ENCODE measurements at regions not wholly inside any gene's neighbourhood (a gene's known extent, or its start where the extent isn't known, plus 50 kb on each side); places are given as distances from the start of the nearest gene placed in this dataset.

DNA sequence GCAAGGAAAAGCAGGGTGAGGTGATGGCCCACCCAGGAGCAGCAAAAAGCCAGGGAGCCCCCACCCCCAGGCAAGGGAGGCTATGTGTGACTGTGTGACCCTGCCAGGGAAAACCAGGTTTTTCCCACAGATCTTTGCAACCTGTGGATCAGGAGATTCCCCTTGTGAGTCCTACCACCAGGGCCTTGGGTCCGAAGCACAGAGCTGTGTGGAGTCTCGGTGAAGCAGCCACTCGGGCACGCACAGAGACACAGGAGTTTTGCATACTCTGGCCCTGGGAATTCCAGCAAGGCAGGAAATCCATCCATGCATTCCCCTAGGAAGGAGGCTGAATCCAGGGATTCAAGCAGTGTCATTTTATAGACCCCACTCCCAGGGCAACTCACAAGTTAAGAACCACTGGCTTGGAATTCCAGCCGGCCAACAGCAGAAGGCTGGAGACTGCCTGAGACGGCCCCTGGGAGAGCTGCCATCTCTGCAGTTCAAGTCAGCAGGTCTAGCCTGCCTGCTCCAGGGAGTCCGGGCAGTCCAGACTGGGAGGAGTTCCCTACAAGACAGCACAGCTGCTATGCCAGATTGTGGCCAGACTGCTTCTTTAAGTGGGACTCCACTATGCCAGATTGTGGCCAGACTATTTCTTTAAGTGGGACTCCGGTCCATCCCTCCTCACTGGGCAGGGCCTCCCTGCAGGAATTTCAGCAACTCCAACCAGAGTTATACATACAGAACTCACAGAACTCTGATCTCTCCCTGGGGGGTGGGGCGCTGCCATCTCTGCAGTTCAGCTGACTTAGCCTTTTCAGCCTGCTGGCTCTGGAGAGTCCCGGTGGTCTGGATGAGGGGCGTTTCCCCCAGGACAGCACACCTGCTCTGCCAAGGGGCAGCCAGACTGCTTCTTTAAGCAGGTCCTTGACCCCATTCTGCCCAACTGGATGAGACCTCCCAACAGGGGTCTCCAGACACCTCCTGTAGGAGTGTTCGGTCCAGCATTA is 85.1 kb upstream of the ADAD1 start:
- TF ChIP-seq, protein P1, sequence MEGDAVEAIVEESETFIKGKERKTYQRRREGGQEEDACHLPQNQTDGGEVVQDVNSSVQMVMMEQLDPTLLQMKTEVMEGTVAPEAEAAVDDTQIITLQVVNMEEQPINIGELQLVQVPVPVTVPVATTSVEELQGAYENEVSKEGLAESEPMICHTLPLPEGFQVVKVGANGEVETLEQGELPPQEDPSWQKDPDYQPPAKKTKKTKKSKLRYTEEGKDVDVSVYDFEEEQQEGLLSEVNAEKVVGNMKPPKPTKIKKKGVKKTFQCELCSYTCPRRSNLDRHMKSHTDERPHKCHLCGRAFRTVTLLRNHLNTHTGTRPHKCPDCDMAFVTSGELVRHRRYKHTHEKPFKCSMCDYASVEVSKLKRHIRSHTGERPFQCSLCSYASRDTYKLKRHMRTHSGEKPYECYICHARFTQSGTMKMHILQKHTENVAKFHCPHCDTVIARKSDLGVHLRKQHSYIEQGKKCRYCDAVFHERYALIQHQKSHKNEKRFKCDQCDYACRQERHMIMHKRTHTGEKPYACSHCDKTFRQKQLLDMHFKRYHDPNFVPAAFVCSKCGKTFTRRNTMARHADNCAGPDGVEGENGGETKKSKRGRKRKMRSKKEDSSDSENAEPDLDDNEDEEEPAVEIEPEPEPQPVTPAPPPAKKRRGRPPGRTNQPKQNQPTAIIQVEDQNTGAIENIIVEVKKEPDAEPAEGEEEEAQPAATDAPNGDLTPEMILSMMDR (IDR thresholded peaks at IDR 0.05; ENCODE audit: low read depth, low read length) = no peak
- TF ChIP-seq EZH2phosphoT487 (IDR thresholded peaks at IDR 0.05; ENCODE audit: low read depth) = no peak
